PC-9 (cell line): ENCODE measurements at regions not wholly inside any gene's neighbourhood (a gene's known extent, or its start where the extent isn't known, plus 50 kb on each side); places are given as distances from the start of the nearest gene placed in this dataset.

Experiments
- BruUV-seq: library from RNA; stranded (reverse); fragments of 400-500 nt; replicated peaks from 2 replicates; lab custom pipeline; 2021; lab: Mats Ljungman, UMichigan
- CTCF ChIA-PET: fragments of 300-600 bp; sonication (Branson Sonifier 250); formaldehyde crosslinking; loops from one replicate; lab custom pipeline; 2022; ENCODE audit warnings: antibody characterized with exemption; lab: Charles Lee
- POLR2A ChIA-PET: fragments of 300-600 bp; sonication (Branson Sonifier 250); formaldehyde crosslinking; loops from one replicate; lab custom pipeline; 2022; ENCODE audit warnings: antibody characterized with exemption; ENCODE audit not compliant: unreplicated experiment; lab: Charles Lee
- DNase-seq, 2 experiments: peaks; one replicate each; pipeline versions ENCODE4 v3.0.0 to v3.0.0-alpha.2; 2015 to 2022; ENCODE audit warnings: mixed read lengths in 1 of 2
- H2AFZ ChIP-seq: fragments of 200-600 bp; sonication (generic); 2 replicates; pipeline ENCODE4 v1.8.1; 2017; ENCODE audit warnings: antibody characterized with exemption
- H3F3A ChIP-seq: fragments of 200-600 bp; sonication (generic); 2 replicates; pipeline ENCODE4 v1.8.1; 2017; ENCODE audit warnings: antibody characterized with exemption, mild to moderate bottlenecking, low read depth; ENCODE audit not compliant: insufficient read depth
- H3K27ac ChIP-seq: fragments of 200-600 bp; sonication (generic); 2 replicates; pipeline ENCODE4 v1.6.1; 2016; ENCODE audit warnings: mixed run types
- H3K27me3 ChIP-seq: fragments of 200-600 bp; sonication (generic); 2 replicates; pipeline ENCODE4 v1.6.1; 2016; ENCODE audit warnings: low read depth, mixed run types; ENCODE audit not compliant: insufficient read depth
- H3K36me3 ChIP-seq: fragments of 200-600 bp; sonication (generic); 2 replicates; pipeline ENCODE4 v1.6.1; 2016; ENCODE audit warnings: low read depth, mixed run types
- H3K4me1 ChIP-seq: fragments of 200-600 bp; sonication (generic); replicated peaks from 2 replicates; pipeline ENCODE4 v1.6.1; 2016; ENCODE audit warnings: mixed run types; ENCODE audit not compliant: insufficient read depth
- H3K4me2 ChIP-seq: fragments of 200-600 bp; sonication (generic); 2 replicates; pipeline ENCODE4 v1.6.1; 2017; ENCODE audit warnings: mixed run types
- H3K4me3 ChIP-seq: fragments of 200-600 bp; sonication (generic); 2 replicates; pipeline ENCODE4 v1.6.1; 2016; ENCODE audit warnings: mixed run types
- H3K79me2 ChIP-seq: fragments of 200-600 bp; sonication (generic); 2 replicates; pipeline ENCODE4 v1.6.1; 2017; ENCODE audit warnings: low read depth, mixed run types
- H3K9me2 ChIP-seq: fragments of 200-600 bp; sonication (generic); 2 replicates; pipeline ENCODE4 v1.8.1; 2017; ENCODE audit warnings: mild to moderate bottlenecking; ENCODE audit not compliant: insufficient read depth
- H3K9me3 ChIP-seq: fragments of 200-600 bp; sonication (generic); 2 replicates; pipeline ENCODE4 v1.8.1; 2016; ENCODE audit warnings: low read depth; ENCODE audit not compliant: insufficient read depth
- H4K20me1 ChIP-seq: fragments of 200-600 bp; sonication (generic); 2 replicates; pipeline ENCODE4 v1.8.1; 2017; ENCODE audit not compliant: insufficient read depth
- CTCF ChIP-seq: fragments of 200-600 bp; sonication (generic); conservative IDR thresholded peaks from 2 replicates; pipeline ENCODE4 v1.6.1; 2017; ENCODE audit warnings: mixed run types, antibody characterized with exemption, mild to moderate bottlenecking, moderate library complexity
- EZH2 ChIP-seq: fragments of 200-600 bp; sonication (generic); IDR thresholded peaks from 2 replicates; pipeline ENCODE4 v1.8.0; 2017; ENCODE audit warnings: antibody characterized with exemption, low read depth
- intact Hi-C: fragments of 100-400 bp; cut with micrococcal nuclease; formaldehyde crosslinking; loops from one replicate; pipeline ENCODE4 v1.10.0; 2022; ENCODE audit not compliant: unreplicated experiment

- BruUV-seq, result no TSS peak
- H3K4me2 ChIP-seq, result no peak overlapping the region
- no peaks in the 10 kb centered on the region for H3K9me2 ChIP-seq
- CTCF ChIA-PET, result no interaction called here
- DNase-seq, result no peak
- no peaks in the 10 kb centered on the region for H3K4me1 ChIP-seq
- no peak overlapping the region for H3K27ac ChIP-seq
- no peaks in the 10 kb centered on the region for H3K79me2 ChIP-seq
- intact Hi-C loops, result loop anchor here (5.0 kb wide), 1 partner anchor 57 kb away; the partner anchor contains the start of gene ACKR3
- H2AFZ ChIP-seq, result no peak overlapping the region
- no peak overlapping the region for H3K4me3 ChIP-seq
- no peaks in the 10 kb centered on the region for H3K9me3 ChIP-seq
- TF ChIP-seq EZH2 (no peak), CTCF (no peak)
- no peaks in the 10 kb centered on the region for H3K36me3 ChIP-seq
- no peaks in the 10 kb centered on the region for H3F3A ChIP-seq
- H3K27me3 ChIP-seq, result peaks cover 43% of the 10 kb centered on the region
- no peaks in the 10 kb centered on the region for H4K20me1 ChIP-seq
- POLR2A ChIA-PET, result no interaction called here
Measured at GRCh38 chr2:236510034-236510433, 59.6 kb upstream of the ACKR3 start.

- Histone ChIP-seq H2AFZ (no peak overlapping the region), H3K4me3 (no peak overlapping the region), H3K4me2 (no peak overlapping the region), H3F3A (no peaks in the 10 kb centered on the region), H3K9me2 (no peaks in the 10 kb centered on the region), H3K27me3 (peaks cover 34% of the 10 kb centered on the region), H3K9me3 (no peaks in the 10 kb centered on the region), H3K79me2 (no peaks in the 10 kb centered on the region), H3K4me1 (no peaks in the 10 kb centered on the region), H3K27ac (no peak overlapping the region), H4K20me1 (no peaks in the 10 kb centered on the region), H3K36me3 (no peaks in the 10 kb centered on the region)
- POLR2A ChIA-PET, result no interaction called here
- TF ChIP-seq EZH2 (no peak), CTCF (no peak)
- intact Hi-C loops, result loop anchor here (5.0 kb wide), 1 partner anchor 56 kb away; the partner anchor contains the start of gene ACKR3
- CTCF ChIA-PET, result no interaction called here
- DNase-seq, result peak in 1 of 2 experiments; percentile 29
- BruUV-seq, result no TSS peak
Measured at GRCh38 chr2:236511266-236511665, 58.4 kb upstream of the ACKR3 start.

- DNase-seq, result peak in 1 of 2 experiments; percentile 30
- no peaks in the 10 kb centered on the region for H3K36me3 ChIP-seq
- H3K27me3 ChIP-seq, result peaks cover 36% of the 10 kb centered on the region
- ChIA-PET CTCF (interaction anchor here (1.7 kb wide), 1 partner anchor 57 kb away, joined by 12 read pairs; the partner anchor contains the start of gene ACKR3), POLR2A (no interaction called here)
- H3K79me2 ChIP-seq, result no peaks in the 10 kb centered on the region
- H3K4me1 ChIP-seq, result no peaks in the 10 kb centered on the region
- no peaks in the 10 kb centered on the region for H4K20me1 ChIP-seq
- H2AFZ ChIP-seq, result no peak overlapping the region
- no peaks in the 10 kb centered on the region for H3K9me3 ChIP-seq
- BruUV-seq, result no TSS peak
- H3K4me2 ChIP-seq, result no peak overlapping the region
- no peaks in the 10 kb centered on the region for H3K9me2 ChIP-seq
- TF ChIP-seq CTCF (no peak), EZH2 (no peak)
- H3F3A ChIP-seq, result no peaks in the 10 kb centered on the region
- H3K4me3 ChIP-seq, result no peak overlapping the region
- intact Hi-C loops, result loop anchor here (5.0 kb wide), 1 partner anchor 55 kb away; the partner anchor contains the start of gene ACKR3
- H3K27ac ChIP-seq, result no peak overlapping the region
Measured at GRCh38 chr2:236512267-236512666, 57.4 kb upstream of the ACKR3 start.
